ENCODE measurements at regions not wholly inside any gene's neighbourhood (a gene's known extent, or its start where the extent isn't known, plus 50 kb on each side); places are given as distances from the start of the nearest gene placed in this dataset.

GRCh38 chr9:15096972-15097371 lies 186.7 kb upstream of the FREM1 start:
- H3K4me3 ChIP-seq (ENCODE audit: low read depth in 1 of 2, low read length in 1 of 2) = no peak overlapping the region
- H3K4me1 ChIP-seq (ENCODE audit: control insufficient read depth in 1 of 2, insufficient read depth in 1 of 2, low read depth in 1 of 2, low read length in 1 of 2) = no peaks in the 10 kb centered on the region
- H3K36me3 ChIP-seq = no peaks in the 10 kb centered on the region
- TF ChIP-seq, protein P1, sequence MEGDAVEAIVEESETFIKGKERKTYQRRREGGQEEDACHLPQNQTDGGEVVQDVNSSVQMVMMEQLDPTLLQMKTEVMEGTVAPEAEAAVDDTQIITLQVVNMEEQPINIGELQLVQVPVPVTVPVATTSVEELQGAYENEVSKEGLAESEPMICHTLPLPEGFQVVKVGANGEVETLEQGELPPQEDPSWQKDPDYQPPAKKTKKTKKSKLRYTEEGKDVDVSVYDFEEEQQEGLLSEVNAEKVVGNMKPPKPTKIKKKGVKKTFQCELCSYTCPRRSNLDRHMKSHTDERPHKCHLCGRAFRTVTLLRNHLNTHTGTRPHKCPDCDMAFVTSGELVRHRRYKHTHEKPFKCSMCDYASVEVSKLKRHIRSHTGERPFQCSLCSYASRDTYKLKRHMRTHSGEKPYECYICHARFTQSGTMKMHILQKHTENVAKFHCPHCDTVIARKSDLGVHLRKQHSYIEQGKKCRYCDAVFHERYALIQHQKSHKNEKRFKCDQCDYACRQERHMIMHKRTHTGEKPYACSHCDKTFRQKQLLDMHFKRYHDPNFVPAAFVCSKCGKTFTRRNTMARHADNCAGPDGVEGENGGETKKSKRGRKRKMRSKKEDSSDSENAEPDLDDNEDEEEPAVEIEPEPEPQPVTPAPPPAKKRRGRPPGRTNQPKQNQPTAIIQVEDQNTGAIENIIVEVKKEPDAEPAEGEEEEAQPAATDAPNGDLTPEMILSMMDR (IDR thresholded peaks at IDR 0.05) = no peak
- no peaks in the 10 kb centered on the region for H3K27me3 ChIP-seq
- H3K27ac ChIP-seq = no peak overlapping the region
- no peaks in the 10 kb centered on the region for H3K9me3 ChIP-seq

GRCh38 chr9:15086778-15087324 lies 176.6 kb upstream of the FREM1 start:
- no peak overlapping the region for H3K27ac ChIP-seq
- TF ChIP-seq, protein P1 (IDR thresholded peaks at IDR 0.05) = no peak

DNA sequence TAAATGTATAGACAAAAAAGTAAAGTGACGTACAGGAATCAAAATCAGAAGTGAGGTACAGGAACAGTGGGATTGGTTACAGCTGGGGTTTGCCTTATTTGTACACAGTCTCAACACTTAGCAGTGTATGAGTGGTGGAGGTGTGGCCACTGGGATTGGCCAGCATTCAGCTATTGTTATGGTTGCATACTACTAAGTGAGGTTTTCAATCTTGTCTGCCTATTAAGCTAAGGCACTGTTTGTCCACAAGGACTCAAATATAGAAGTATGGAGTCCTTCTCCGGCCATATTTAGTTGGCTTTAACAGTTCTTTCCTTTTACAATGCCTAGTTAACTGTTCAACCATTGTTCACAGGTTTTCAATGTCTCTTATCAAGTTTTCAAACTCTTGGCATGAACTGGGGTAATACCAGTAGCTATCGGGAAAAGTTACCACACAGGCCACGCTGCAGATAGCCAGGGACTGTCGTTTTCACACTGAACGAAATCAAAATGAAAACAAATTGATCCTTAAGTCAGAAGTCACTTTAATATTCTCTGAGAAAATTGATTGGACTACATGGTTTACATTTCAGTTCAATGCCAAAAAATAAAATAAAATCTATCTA lies 176.0 kb upstream of the FREM1 start:
- no peaks in the 10 kb centered on the region for H3K9me3 ChIP-seq
- no peak overlapping the region for H3K4me3 ChIP-seq (ENCODE audit: low read depth in 1 of 2, low read length in 1 of 2)
- no peaks in the 10 kb centered on the region for H3K36me3 ChIP-seq
- TF ChIP-seq, protein P1 (IDR thresholded peaks at IDR 0.05) = no peak
- no peaks in the 10 kb centered on the region for H3K27me3 ChIP-seq
- no peaks in the 10 kb centered on the region for H3K4me1 ChIP-seq (ENCODE audit: control insufficient read depth in 1 of 2, insufficient read depth in 1 of 2, low read depth in 1 of 2, low read length in 1 of 2)
- no peak overlapping the region for H3K27ac ChIP-seq

More at GRCh38 chr9:15086778-15087324, 176.6 kb upstream of the FREM1 start:
- no peaks in the 10 kb centered on the region for H3K36me3 ChIP-seq
- H3K4me3 ChIP-seq (ENCODE audit: low read depth in 1 of 2, low read length in 1 of 2) = no peak overlapping the region
- H3K27me3 ChIP-seq = no peaks in the 10 kb centered on the region
- no peaks in the 10 kb centered on the region for H3K4me1 ChIP-seq (ENCODE audit: control insufficient read depth in 1 of 2, insufficient read depth in 1 of 2, low read depth in 1 of 2, low read length in 1 of 2)
- H3K9me3 ChIP-seq = no peaks in the 10 kb centered on the region

- Histone ChIP-seq H3K9me3 (no peaks in the 10 kb centered on the region), H3K4me1 (ENCODE audit: control insufficient read depth in 1 of 2, insufficient read depth in 1 of 2, low read depth in 1 of 2, low read length in 1 of 2) (no peaks in the 10 kb centered on the region), H3K27me3 (no peaks in the 10 kb centered on the region), H3K27ac (no peak overlapping the region), H3K36me3 (no peaks in the 10 kb centered on the region), H3K4me3 (ENCODE audit: low read depth in 1 of 2, low read length in 1 of 2) (no peak overlapping the region)
- TF ChIP-seq, protein P1 (IDR thresholded peaks at IDR 0.05) = no peak
Measured at GRCh38 chr9:15081021-15081753, 171.0 kb upstream of the FREM1 start.

DNA sequence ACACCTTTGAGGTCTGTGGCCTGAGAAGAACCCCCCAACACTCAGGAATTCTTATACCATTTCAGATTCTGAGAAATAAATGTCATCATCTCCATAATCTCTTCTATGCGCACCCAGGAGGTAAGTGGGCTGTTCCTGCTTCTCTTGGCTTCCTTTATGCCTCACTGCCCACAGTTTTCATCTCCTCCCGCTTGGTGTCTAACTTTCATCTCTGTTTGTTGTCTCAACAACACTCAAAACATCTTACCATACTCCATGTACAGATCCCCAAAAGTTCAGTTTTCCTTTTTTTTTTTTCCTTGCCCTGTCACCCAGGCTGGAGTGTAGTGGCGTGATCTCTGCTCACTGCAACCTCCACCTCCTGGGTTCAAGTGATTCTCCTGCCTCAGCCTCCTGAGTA lies 170.2 kb upstream of the FREM1 start:
- no peaks in the 10 kb centered on the region for H3K4me1 ChIP-seq (ENCODE audit: control insufficient read depth in 1 of 2, insufficient read depth in 1 of 2, low read depth in 1 of 2, low read length in 1 of 2)
- no peaks in the 10 kb centered on the region for H3K36me3 ChIP-seq
- no peaks in the 10 kb centered on the region for H3K27me3 ChIP-seq
- H3K4me3 ChIP-seq (ENCODE audit: low read depth in 1 of 2, low read length in 1 of 2) = no peak overlapping the region
- no peak overlapping the region for H3K27ac ChIP-seq
- TF ChIP-seq, protein P1 (IDR thresholded peaks at IDR 0.05) = no peak
- H3K9me3 ChIP-seq = no peaks in the 10 kb centered on the region

Measured in neutrophil (primary cell).